HAP-1 (cell line): ENCODE measurements at regions not wholly inside any gene's neighbourhood (a gene's known extent, or its start where the extent isn't known, plus 50 kb on each side); places are given as distances from the start of the nearest gene placed in this dataset.

ENCODE experiments used
- DNase-seq, 2 experiments: peaks; one replicate each; pipeline ENCODE4 v3.0.0-alpha.2; 2016 to 2020; ENCODE audit warnings: low spot score in 2 of 2
- H3K27me3 ChIP-seq: fragments of 250-450 bp; sonication (Bioruptor Pico); 2 replicates; pipeline ENCODE4 v1.5.1; 2020; ENCODE audit warnings: low read depth, mild to moderate bottlenecking, moderate library complexity
- H3K36me3 ChIP-seq: fragments of 250-450 bp; sonication (Bioruptor Pico); replicated peaks from 2 replicates; pipeline ENCODE4 v1.5.1; 2020; ENCODE audit warnings: mild to moderate bottlenecking
- H3K4me1 ChIP-seq: fragments of 250-450 bp; sonication (Bioruptor Pico); 2 replicates; pipeline ENCODE4 v1.5.1; 2020; ENCODE audit warnings: mild to moderate bottlenecking
- H3K4me3 ChIP-seq: fragments of 250-450 bp; sonication (Bioruptor Pico); 2 replicates; pipeline ENCODE4 v1.5.1; 2020; ENCODE audit warnings: mild to moderate bottlenecking, moderate library complexity
- H3K9me3 ChIP-seq: fragments of 250-450 bp; sonication (Bioruptor Pico); 2 replicates; pipeline ENCODE4 v1.5.1; 2020; ENCODE audit warnings: mild to moderate bottlenecking, moderate library complexity
- in situ Hi-C: fragments of 300-500 bp; cut with MboI; formaldehyde crosslinking; loops from 3 replicates; pipeline ENCODE4 v1.14.3; 2020; ENCODE audit warnings: low sequenced_read_pairs, inconsistent platforms, mixed read lengths

GRCh38 chr10:108436096-108436495 lies 1271.6 kb upstream of the SORCS1 start:
- DNase-seq: no peak
- Histone ChIP-seq H3K4me1 (no peaks in the 10 kb centered on the region), H3K9me3 (no peaks in the 10 kb centered on the region; the same call in 1 of the 2 replicates), H3K27me3 (no peaks in the 10 kb centered on the region), H3K36me3 (no peaks in the 10 kb centered on the region), H3K4me3 (no peak overlapping the region)
- in situ Hi-C loops: no loop called here

- Histone ChIP-seq H3K36me3 (no peaks in the 10 kb centered on the region), H3K4me1 (no peaks in the 10 kb centered on the region), H3K9me3 (no peaks in the 10 kb centered on the region; the same call in 1 of the 2 replicates), H3K4me3 (no peak overlapping the region), H3K27me3 (no peaks in the 10 kb centered on the region)
- in situ Hi-C loops: no loop called here
- DNase-seq: no peak
Observed at GRCh38 chr10:108434559-108435252, 1270.2 kb upstream of the SORCS1 start.

- H3K4me3 ChIP-seq: no peak overlapping the region
- no peak for DNase-seq
- no peaks in the 10 kb centered on the region for H3K9me3 ChIP-seq
- in situ Hi-C loops: no loop called here
- H3K36me3 ChIP-seq: no peaks in the 10 kb centered on the region
- no peaks in the 10 kb centered on the region for H3K4me1 ChIP-seq
- H3K27me3 ChIP-seq: no peaks in the 10 kb centered on the region; the same call in 1 of the 2 replicates
Observed at GRCh38 chr10:108427146-108427545, 1262.6 kb upstream of the SORCS1 start.

GRCh38 chr10:108425283-108425964 lies 1260.9 kb upstream of the SORCS1 start:
- Histone ChIP-seq H3K9me3 (no peaks in the 10 kb centered on the region), H3K36me3 (no peaks in the 10 kb centered on the region), H3K4me1 (no peaks in the 10 kb centered on the region), H3K27me3 (no peaks in the 10 kb centered on the region; the same call in 1 of the 2 replicates), H3K4me3 (no peak overlapping the region)
- in situ Hi-C loops: no loop called here
- DNase-seq: no peak

- H3K4me1 ChIP-seq: no peaks in the 10 kb centered on the region
- no peak overlapping the region for H3K4me3 ChIP-seq
- no peak for DNase-seq
- in situ Hi-C loops: no loop called here
- H3K36me3 ChIP-seq: no peaks in the 10 kb centered on the region
- no peaks in the 10 kb centered on the region; the same call in 1 of the 2 replicates for H3K27me3 ChIP-seq
- H3K9me3 ChIP-seq: no peaks in the 10 kb centered on the region
Observed at GRCh38 chr10:108424656-108425055, 1260.2 kb upstream of the SORCS1 start.

- no peak overlapping the region for H3K4me3 ChIP-seq
- H3K9me3 ChIP-seq: no peaks in the 10 kb centered on the region
- H3K27me3 ChIP-seq: no peaks in the 10 kb centered on the region; the same call in 1 of the 2 replicates
- in situ Hi-C loops: no loop called here
- no peaks in the 10 kb centered on the region for H3K36me3 ChIP-seq
- no peaks in the 10 kb centered on the region for H3K4me1 ChIP-seq
- DNase-seq: no peak
Observed at GRCh38 chr10:108422286-108422685, 1257.8 kb upstream of the SORCS1 start.

- H3K4me1 ChIP-seq: no peaks in the 10 kb centered on the region
- in situ Hi-C loops: no loop called here
- H3K36me3 ChIP-seq: no peaks in the 10 kb centered on the region
- no peak for DNase-seq
- H3K27me3 ChIP-seq: no peaks in the 10 kb centered on the region; the same call in 1 of the 2 replicates
- no peak overlapping the region for H3K4me3 ChIP-seq
- no peaks in the 10 kb centered on the region for H3K9me3 ChIP-seq
Observed at GRCh38 chr10:108421266-108421665, 1256.8 kb upstream of the SORCS1 start.

- DNase-seq: no peak
- Histone ChIP-seq H3K4me3 (no peak overlapping the region), H3K36me3 (no peaks in the 10 kb centered on the region), H3K9me3 (no peaks in the 10 kb centered on the region), H3K27me3 (no peaks in the 10 kb centered on the region), H3K4me1 (no peaks in the 10 kb centered on the region)
- in situ Hi-C loops: no loop called here
Observed at GRCh38 chr10:108413954-108414353, 1249.4 kb upstream of the SORCS1 start.

- H3K36me3 ChIP-seq: no peaks in the 10 kb centered on the region
- in situ Hi-C loops: no loop called here
- no peaks in the 10 kb centered on the region for H3K9me3 ChIP-seq
- no peak overlapping the region for H3K4me3 ChIP-seq
- no peaks in the 10 kb centered on the region for H3K27me3 ChIP-seq
- no peak for DNase-seq
- no peaks in the 10 kb centered on the region for H3K4me1 ChIP-seq
Observed at GRCh38 chr10:108412323-108412722, 1247.8 kb upstream of the SORCS1 start.

GRCh38 chr10:108411894-108412293 lies 1247.4 kb upstream of the SORCS1 start:
- in situ Hi-C loops: no loop called here
- no peaks in the 10 kb centered on the region for H3K36me3 ChIP-seq
- H3K27me3 ChIP-seq: no peaks in the 10 kb centered on the region
- H3K4me3 ChIP-seq: no peak overlapping the region
- DNase-seq: no peak
- H3K9me3 ChIP-seq: no peaks in the 10 kb centered on the region
- H3K4me1 ChIP-seq: no peaks in the 10 kb centered on the region

- H3K27me3 ChIP-seq: no peaks in the 10 kb centered on the region
- no peak for DNase-seq
- no peaks in the 10 kb centered on the region for H3K36me3 ChIP-seq
- no peak overlapping the region for H3K4me3 ChIP-seq
- H3K4me1 ChIP-seq: no peaks in the 10 kb centered on the region
- in situ Hi-C loops: no loop called here
- no peaks in the 10 kb centered on the region for H3K9me3 ChIP-seq
Observed at GRCh38 chr10:108411206-108411605, 1246.7 kb upstream of the SORCS1 start.

GRCh38 chr10:108410236-108410635 lies 1245.7 kb upstream of the SORCS1 start:
- Histone ChIP-seq H3K4me3 (no peak overlapping the region), H3K9me3 (no peaks in the 10 kb centered on the region), H3K27me3 (no peaks in the 10 kb centered on the region), H3K36me3 (no peaks in the 10 kb centered on the region), H3K4me1 (no peaks in the 10 kb centered on the region)
- in situ Hi-C loops: no loop called here
- DNase-seq: no peak

GRCh38 chr10:108409306-108409705 lies 1244.8 kb upstream of the SORCS1 start:
- no peaks in the 10 kb centered on the region for H3K4me1 ChIP-seq
- H3K9me3 ChIP-seq: no peaks in the 10 kb centered on the region
- no peak overlapping the region for H3K4me3 ChIP-seq
- no peaks in the 10 kb centered on the region for H3K27me3 ChIP-seq
- in situ Hi-C loops: no loop called here
- H3K36me3 ChIP-seq: no peaks in the 10 kb centered on the region
- no peak for DNase-seq

- in situ Hi-C loops: no loop called here
Observed at GRCh38 chr10:108404155-108404554, 1239.6 kb upstream of the SORCS1 start.

More at GRCh38 chr10:108404155-108404554, 1239.6 kb upstream of the SORCS1 start:
- Histone ChIP-seq H3K27me3 (no peaks in the 10 kb centered on the region), H3K4me1 (no peaks in the 10 kb centered on the region), H3K9me3 (no peaks in the 10 kb centered on the region), H3K36me3 (no peaks in the 10 kb centered on the region), H3K4me3 (no peak overlapping the region)
- DNase-seq: no peak
